GM12878 (cell line): ENCODE measurements at regions not wholly inside any gene's neighbourhood (a gene's known extent, or its start where the extent isn't known, plus 50 kb on each side); places are given as distances from the start of the nearest gene placed in this dataset.

Experiments
- ATAC-seq: fragments of 200-7000 bp; cut with Tn5 transposase; 3 replicates; pipeline ENCODE4 v1.9.1; 2020; ENCODE audit warnings: mild to moderate bottlenecking, moderate library complexity
- BruUV-seq: library from RNA; stranded (reverse); fragments of 400-500 nt; replicated peaks from 2 replicates; lab custom pipeline; 2021; lab: Mats Ljungman, UMichigan
- CTCF ChIA-PET: fragments of 300-600 bp; sonication (Branson Sonifier 250); formaldehyde crosslinking; extraction: SDS; loops from one replicate; lab custom pipeline; 2021; ENCODE audit warnings: inconsistent platforms; lab: Yijun Ruan, JAX
- POLR2A ChIA-PET: fragments of 350-600 bp; formaldehyde crosslinking; extraction: SDS; loops from one replicate; lab custom pipeline; 2021; ENCODE audit warnings: inconsistent platforms; lab: Charles Lee
- RAD21 ChIA-PET: fragments of 300-600 bp; sonication (Branson Sonifier 250); formaldehyde crosslinking; loops from one replicate; lab custom pipeline; 2023; ENCODE audit warnings: antibody characterized with exemption; ENCODE audit not compliant: unreplicated experiment; lab: Charles Lee
- SMC1A ChIA-PET: fragments of 300-600 bp; sonication (Branson Sonifier 250); formaldehyde crosslinking; loops from one replicate; lab custom pipeline; 2023; ENCODE audit not compliant: unreplicated experiment, uncharacterized antibody; lab: Charles Lee
- DNase-seq: peaks from one replicate; pipeline ENCODE4 v3.0.0-alpha.2; 2011; ENCODE audit warnings: low read depth, low spot score
- FAIRE-seq: peaks from 3 replicates; lab custom pipeline; 2011; peaks lifted over from hg19 to GRCh38; lab: Jason Lieb, UNC
- H2AFZ ChIP-seq: 2 replicates; pipeline ENCODE4 v1.6.0; 2011; ENCODE audit warnings: low read depth, low read length, control low read depth; ENCODE audit not compliant: control insufficient read depth
- H3K27ac ChIP-seq: 2 replicates; pipeline ENCODE4 v1.5.1; 2011; ENCODE audit warnings: control low read depth; ENCODE audit not compliant: control insufficient read depth, insufficient read depth
- H3K27me3 ChIP-seq, 2 experiments: replicated peaks in 1 of 2; 2 replicates each; pipeline versions ENCODE4 v1.6.0 to v1.6.1; 2011; ENCODE audit warnings: low read length in 1 of 2; ENCODE audit not compliant: control insufficient read depth in 2 of 2, insufficient read depth in 2 of 2
- H3K36me3 ChIP-seq, 2 experiments: 2 replicates each; pipeline ENCODE4 v1.5.1; 2011; ENCODE audit warnings: low read length in 1 of 2; ENCODE audit not compliant: control insufficient read depth in 2 of 2, insufficient read depth in 2 of 2
- H3K4me1 ChIP-seq: 2 replicates; pipeline ENCODE4 v1.6.1; 2011; ENCODE audit warnings: mild to moderate bottlenecking, low read length, moderate library complexity, mixed read lengths; ENCODE audit not compliant: control insufficient read depth, insufficient read depth
- H3K4me2 ChIP-seq: 2 replicates; pipeline ENCODE4 v1.6.0; 2011; ENCODE audit warnings: control low read depth; ENCODE audit not compliant: control insufficient read depth, insufficient read depth
- H3K4me3 ChIP-seq: fragments of 200-600 bp; sonication (generic); 2 replicates; pipeline ENCODE4 v1.5.1; 2016
- H3K79me2 ChIP-seq: 2 replicates; pipeline ENCODE4 v1.6.0; 2011; ENCODE audit warnings: low read length; ENCODE audit not compliant: control insufficient read depth, insufficient read depth
- H3K9ac ChIP-seq: 2 replicates; pipeline ENCODE4 v1.8.0; 2011; ENCODE audit warnings: low read length, control low read depth, mixed read lengths; ENCODE audit not compliant: control insufficient read depth, insufficient read depth
- H3K9me3 ChIP-seq: replicated peaks from 3 replicates; pipeline ENCODE4 v1.5.1; 2011; ENCODE audit warnings: mild to moderate bottlenecking, low read length; ENCODE audit not compliant: control insufficient read depth, insufficient read depth
- H4K20me1 ChIP-seq: 2 replicates; pipeline ENCODE4 v1.6.0; 2011; ENCODE audit not compliant: control insufficient read depth, insufficient read depth
- BCL11A ChIP-seq: IDR thresholded peaks from 2 replicates; pipeline ENCODE4 v1.6.1; 2011; ENCODE audit warnings: low read depth, low read length
- BMI1 ChIP-seq: fragments of 450-650 bp; IDR thresholded peaks from 2 replicates; pipeline ENCODE4 v1.6.1; 2016; ENCODE audit warnings: mild to moderate bottlenecking, moderate library complexity, borderline replicate concordance
- CREM ChIP-seq: IDR thresholded peaks from 2 replicates; pipeline ENCODE4 v1.6.1; 2014; ENCODE audit warnings: antibody characterized with exemption, low read depth
- HDAC6 ChIP-seq: fragments of 200-600 bp; sonication (generic); IDR thresholded peaks from one replicate; pipeline ENCODE4 v1.8.0; 2017; ENCODE audit warnings: antibody characterized with exemption; ENCODE audit not compliant: unreplicated experiment
- NKRF ChIP-seq: fragments of 450-650 bp; conservative IDR thresholded peaks from 2 replicates; pipeline ENCODE4 v1.6.1; 2017; ENCODE audit warnings: mild to moderate bottlenecking, moderate library complexity
- NR2C1 ChIP-seq: fragments of 450-650 bp; IDR thresholded peaks from 2 replicates; pipeline ENCODE4 v1.6.1; 2017; ENCODE audit warnings: antibody characterized with exemption, mild to moderate bottlenecking, moderate library complexity
- PAX5 ChIP-seq: IDR thresholded peaks from 2 replicates; pipeline ENCODE4 v1.6.1; 2011; ENCODE audit warnings: low read depth, low read length, borderline replicate concordance
- POLR2A ChIP-seq: IDR thresholded peaks from 2 replicates; pipeline ENCODE4 v1.6.1; 2011; ENCODE audit warnings: low read depth, mild to moderate bottlenecking, low read length
- RELA ChIP-seq: fragments of 450-650 bp; IDR thresholded peaks from 2 replicates; pipeline ENCODE4 v1.8.0; 2014; ENCODE audit warnings: borderline replicate concordance; ENCODE audit not compliant: partially characterized antibody
- WGBS: methylation state at CpG from one replicate; pipeline ENCODE4 v1.1.6; 2016; ENCODE audit warnings: low lambda C conversion rate; ENCODE audit not compliant: insufficient replicate concordance, insufficient coverage; ENCODE audit errors: missing lambda C conversion rate; 5-methylcytosine and 5-hydroxymethylcytosine counted together
- in situ Hi-C: fragments of 300-500 bp; cut with MboI; formaldehyde crosslinking; loops from 9 replicates; pipeline ENCODE4 v1.14.3; 2018; ENCODE audit warnings: mixed read lengths
- intact Hi-C: fragments of 100-400 bp; cut with micrococcal nuclease; formaldehyde crosslinking; loops from one replicate; pipeline ENCODE4 v1.14.2; 2022; ENCODE audit not compliant: unreplicated experiment

GRCh38 chr1:80445033-80445432, 1355.7 kb upstream of the ADGRL2 start (continued):
- no peak for TF ChIP-seq NKRF

GRCh38 chr1:80444171-80444570, 1356.6 kb upstream of the ADGRL2 start:
- WGBS = 0% methylated on average over 3 of the region's 3 CpGs
- intact Hi-C loops (no loop called here), in situ Hi-C loops (no loop called here)
- Histone ChIP-seq H3K4me3 (no peak overlapping the region), H3K36me3 (no peaks in the 10 kb centered on the region), H3K27ac (no peak overlapping the region), H3K4me1 (no peaks in the 10 kb centered on the region), H3K4me2 (no peak overlapping the region), H3K27me3 (no peaks in the 10 kb centered on the region), H3K79me2 (no peaks in the 10 kb centered on the region), H3K9me3 (no peaks in the 10 kb centered on the region), H4K20me1 (no peaks in the 10 kb centered on the region), H3K9ac (no peak overlapping the region), H2AFZ (no peak overlapping the region)
- TF ChIP-seq BCL11A = no peak
- TF ChIP-seq NR2C1 = no peak
- TF ChIP-seq RELA = no peak
- TF ChIP-seq POLR2A = no peak
- TF ChIP-seq CREM = no peak
- no peak for TF ChIP-seq BMI1
- TF ChIP-seq PAX5 = no peak
- no peak for TF ChIP-seq HDAC6
- ChIA-PET SMC1A (interaction anchor here (1.2 kb wide), 1 partner anchor 10 kb away, joined by 3 read pairs; no protein-coding TSS in a partner anchor), RAD21 (no interaction called here), POLR2A (no interaction called here), CTCF (interaction anchor here (1.1 kb wide), 1 partner anchor 146 kb away, joined by 3 read pairs; no protein-coding TSS in a partner anchor)
- FAIRE-seq (no peak), ATAC-seq (no peak), DNase-seq (no peak)
- no TSS peak for BruUV-seq
